ENCODE measurements at regions not wholly inside any gene's neighbourhood (a gene's known extent, or its start where the extent isn't known, plus 50 kb on each side); places are given as distances from the start of the nearest gene placed in this dataset.

- TF ChIP-seq POLR2A (IDR thresholded peaks at IDR 0.05) (no peak), POLR2AphosphoS5 (IDR thresholded peaks at IDR 0.05) (no peak), CTCF (IDR thresholded peaks at IDR 0.05) (peak; percentile 65 to 66), EP300 (IDR thresholded peaks at IDR 0.05) (no peak)
Measured at GRCh38 chrX:131841496-131842437, 181.3 kb upstream of the STK26 start.

Data from suprapubic skin (tissue), 4 donors.